ENCODE measurements at regions not wholly inside any gene's neighbourhood (a gene's known extent, or its start where the extent isn't known, plus 50 kb on each side); places are given as distances from the start of the nearest gene placed in this dataset.

GRCh38 chr7:25882151-25882773, 269.7 kb upstream of the NFE2L3 start:
- Histone ChIP-seq H3K36me3 (no peaks in the 10 kb centered on the region), H3K4me3 (no peak overlapping the region), H3K4me2 (no peak overlapping the region), H3K9ac (no peak overlapping the region), H3K27me3 (no peaks in the 10 kb centered on the region; a peak in 1 of 22 replicates), H3K4me1 (peaks cover 0 to 10% (median 3%) of the 10 kb centered on the region in 10 experiments; a peak in 5 of 20 replicates), H3K27ac (no peak overlapping the region), H4K20me1 (no peaks in the 10 kb centered on the region), H3K9me3 (replicated peaks in 1 of 11) (no peaks in the 10 kb centered on the region)
- TF ChIP-seq Cebpa-rat (IDR thresholded peaks at IDR 0.05): no peak

DNA sequence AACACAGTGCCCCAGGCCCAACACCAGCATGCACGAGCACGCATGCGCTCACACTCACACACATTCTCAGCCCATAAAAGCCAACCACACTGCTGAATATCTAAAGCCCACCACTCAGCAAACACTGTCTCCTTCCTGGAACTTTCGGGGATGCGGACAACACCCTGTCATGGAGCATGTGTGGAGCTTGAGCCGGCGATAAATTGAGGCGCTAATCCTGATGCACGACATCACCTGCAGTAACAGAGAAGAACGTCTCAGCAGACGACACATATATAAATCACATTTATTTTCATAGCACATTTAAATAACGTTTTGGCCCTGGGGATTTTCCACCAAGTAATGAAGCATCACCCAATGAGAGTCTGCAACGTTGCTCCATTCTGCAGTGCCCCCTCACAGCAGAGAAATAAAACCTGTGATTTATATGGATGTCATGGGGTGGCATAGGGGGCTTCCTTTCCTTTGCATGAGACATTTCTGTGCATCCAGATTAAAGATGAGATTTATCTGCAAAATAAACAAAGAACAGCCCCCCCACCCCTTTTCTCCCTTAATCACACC, 267.7 kb upstream of the NFE2L3 start:
- no peak overlapping the region for H3K9ac ChIP-seq
- no peaks in the 10 kb centered on the region for H4K20me1 ChIP-seq
- no peaks in the 10 kb centered on the region for H3K9me3 ChIP-seq (replicated peaks in 1 of 11)
- peaks cover 0 to 3% (median 0%) of the 10 kb centered on the region in 11 experiments; a peak in 3 of 22 replicates for H3K27me3 ChIP-seq
- TF ChIP-seq Cebpa-rat (IDR thresholded peaks at IDR 0.05): no peak
- H3K36me3 ChIP-seq: no peaks in the 10 kb centered on the region
- H3K4me3 ChIP-seq: no peak overlapping the region
- H3K4me2 ChIP-seq: no peak overlapping the region
- no peaks in the 10 kb centered on the region; a peak in 1 of 20 replicates for H3K4me1 ChIP-seq
- no peak overlapping the region for H3K27ac ChIP-seq

- Histone ChIP-seq H4K20me1 (no peaks in the 10 kb centered on the region), H3K4me2 (no peak overlapping the region), H3K9me3 (replicated peaks in 1 of 11) (no peaks in the 10 kb centered on the region), H3K27me3 (peaks cover 0 to 8% (median 0%) of the 10 kb centered on the region in 11 experiments; a peak in 5 of 22 replicates), H3K27ac (no peak overlapping the region), H3K4me1 (peaks cover 0 to 7% (median 5%) of the 10 kb centered on the region in 10 experiments; a peak in 15 of 20 replicates), H3K9ac (no peak overlapping the region), H3K4me3 (no peak overlapping the region), H3K36me3 (no peaks in the 10 kb centered on the region)
- TF ChIP-seq Cebpa-rat (IDR thresholded peaks at IDR 0.05): no peak
Measured at GRCh38 chr7:25885057-25885576, 266.9 kb upstream of the NFE2L3 start.

GRCh38 chr7:25886387-25887240, 265.4 kb upstream of the NFE2L3 start:
- H3K27me3 ChIP-seq: peaks cover 0 to 20% (median 0%) of the 10 kb centered on the region in 11 experiments; a peak in 7 of 22 replicates
- H4K20me1 ChIP-seq: no peaks in the 10 kb centered on the region; a peak in 1 of 22 replicates
- no peak for TF ChIP-seq Cebpa-rat (IDR thresholded peaks at IDR 0.05)
- no peaks in the 10 kb centered on the region for H3K36me3 ChIP-seq
- no peak overlapping the region for H3K27ac ChIP-seq
- no peaks in the 10 kb centered on the region for H3K9me3 ChIP-seq (replicated peaks in 1 of 11)
- H3K4me3 ChIP-seq: no peak overlapping the region
- peaks cover 0 to 10% (median 6%) of the 10 kb centered on the region in 10 experiments; a peak in 15 of 20 replicates for H3K4me1 ChIP-seq
- no peak overlapping the region for H3K4me2 ChIP-seq
- H3K9ac ChIP-seq: no peak overlapping the region

- Histone ChIP-seq H3K27ac (no peak overlapping the region), H3K27me3 (peaks cover 0 to 25% (median 0%) of the 10 kb centered on the region in 11 experiments; a peak in 7 of 22 replicates), H3K4me3 (no peak overlapping the region), H3K4me1 (peaks cover 0 to 10% (median 6%) of the 10 kb centered on the region in 10 experiments; a peak in 15 of 20 replicates), H3K36me3 (no peaks in the 10 kb centered on the region), H3K9me3 (replicated peaks in 1 of 11) (no peaks in the 10 kb centered on the region), H3K4me2 (no peak overlapping the region), H4K20me1 (no peaks in the 10 kb centered on the region; a peak in 1 of 22 replicates), H3K9ac (no peak overlapping the region)
- TF ChIP-seq Cebpa-rat (IDR thresholded peaks at IDR 0.05): no peak
Measured at GRCh38 chr7:25887266-25887665, 264.7 kb upstream of the NFE2L3 start.

GRCh38 chr7:25887795-25888559, 264.0 kb upstream of the NFE2L3 start:
- Histone ChIP-seq H3K27me3 (peaks cover 0 to 25% (median 0%) of the 10 kb centered on the region in 11 experiments; a peak in 7 of 22 replicates), H3K4me1 (peaks cover 0 to 10% (median 6%) of the 10 kb centered on the region in 10 experiments; a peak in 15 of 20 replicates), H3K4me3 (no peak overlapping the region), H3K4me2 (no peak overlapping the region), H3K9me3 (replicated peaks in 1 of 11) (no peaks in the 10 kb centered on the region), H4K20me1 (no peaks in the 10 kb centered on the region; a peak in 1 of 22 replicates), H3K36me3 (no peaks in the 10 kb centered on the region), H3K9ac (no peak overlapping the region), H3K27ac (no peak overlapping the region)
- TF ChIP-seq Cebpa-rat (IDR thresholded peaks at IDR 0.05): no peak

- H3K4me1 ChIP-seq: peaks cover 16 to 28% (median 22%) of the 10 kb centered on the region in 10 experiments
- peaks cover 0 to 6% (median 2%) of the 10 kb centered on the region in 11 experiments; a peak in 9 of 22 replicates for H4K20me1 ChIP-seq
- TF ChIP-seq Cebpa-rat (IDR thresholded peaks at IDR 0.05): no peak
- H3K9ac ChIP-seq: no peak overlapping the region
- H3K9me3 ChIP-seq (replicated peaks in 1 of 11): peaks cover 0 to 5% (median 0%) of the 10 kb centered on the region in 11 experiments; a peak in 1 of 22 replicates
- H3K36me3 ChIP-seq: no peaks in the 10 kb centered on the region
- no peak overlapping the region for H3K4me3 ChIP-seq
- peaks cover 0 to 40% (median 12%) of the 10 kb centered on the region in 11 experiments; a peak in 15 of 22 replicates for H3K27me3 ChIP-seq
- no peak overlapping the region for H3K27ac ChIP-seq
- H3K4me2 ChIP-seq: peak overlapping the region in 9 of 11 experiments; percentile 9 to 65 (median 57); a peak in 15 of 22 replicates
Measured at GRCh38 chr7:25889765-25890164, 262.2 kb upstream of the NFE2L3 start.

DNA sequence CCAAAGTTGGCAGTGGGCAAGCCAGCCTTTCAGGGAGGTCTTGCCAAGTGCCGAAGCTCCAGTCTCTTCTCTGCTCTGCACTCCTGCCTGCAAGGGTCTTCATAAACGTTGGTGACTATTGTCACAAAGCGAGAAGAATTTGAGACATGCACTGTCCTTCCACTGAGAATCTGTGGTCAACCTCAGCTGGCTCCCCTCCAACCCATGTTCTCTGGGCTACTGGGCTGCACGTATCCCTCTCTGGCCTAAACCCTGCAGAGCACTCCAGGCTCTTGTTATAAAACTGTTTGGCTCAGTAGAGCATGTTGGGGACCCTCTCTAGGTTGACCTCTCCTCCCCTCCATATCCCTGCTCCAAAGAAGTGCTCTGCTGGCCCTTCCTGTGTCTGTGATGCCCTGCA, 260.4 kb upstream of the NFE2L3 start:
- Histone ChIP-seq H3K36me3 (no peaks in the 10 kb centered on the region), H3K9me3 (replicated peaks in 1 of 11) (peaks cover 0 to 5% (median 0%) of the 10 kb centered on the region in 11 experiments; a peak in 1 of 22 replicates), H3K9ac (no peak overlapping the region), H3K4me2 (no peak overlapping the region), H3K4me1 (peaks cover 27 to 41% (median 35%) of the 10 kb centered on the region in 10 experiments), H3K27me3 (peaks cover 0 to 47% (median 14%) of the 10 kb centered on the region in 11 experiments; a peak in 15 of 22 replicates), H4K20me1 (peaks cover 0 to 11% (median 7%) of the 10 kb centered on the region in 11 experiments; a peak in 10 of 22 replicates), H3K4me3 (no peak overlapping the region), H3K27ac (no peak overlapping the region)
- no peak for TF ChIP-seq Cebpa-rat (IDR thresholded peaks at IDR 0.05)

All from BLaER1 treated with 17β-estradiol and CSF1 and Interleukin-3, amounts not matched to agents 10 nM and 100 nM (cell line).